Activated naive CD4-positive, alpha-beta T cell treated with anti-CD3 and anti-CD28 coated beads, Interleukin-2, amount 50 U/mL, for 72 hours (primary cell): ENCODE measurements at regions not wholly inside any gene's neighbourhood (a gene's known extent, or its start where the extent isn't known, plus 50 kb on each side); places are given as distances from the start of the nearest gene placed in this dataset.
"Not testable (repeated sequence)": the region's sequence is repeated elsewhere in the genome, so short reads cannot be mapped to it uniquely, and the experiment has no call there.

Experiments used
- ATAC-seq, 2 donors: fragments of 150-1000 bp; cut with Tn5 transposase; 2 replicates each; pipeline ENCODE4 v1.10.0; 2021; ENCODE audit warnings: mild to moderate bottlenecking in 2 of 2, moderate library complexity in 2 of 2
- DNase-seq, 2 donors: peaks; one replicate each; pipeline ENCODE4 v3.0.0; 2021 to 2022; ENCODE audit warnings: low spot score in 2 of 2
- H3K27ac Mint-ChIP-seq, 2 donors: one replicate each; pipeline ENCODE4 v1.8.0; 2022; ENCODE audit warnings: mild to moderate bottlenecking in 2 of 2, mixed read lengths in 2 of 2
- H3K36me3 Mint-ChIP-seq, 2 donors: one replicate each; pipeline ENCODE4 v1.8.0; 2022; ENCODE audit warnings: mixed read lengths in 2 of 2
- H3K9me3 Mint-ChIP-seq, 2 donors: one replicate each; pipeline ENCODE4 v1.8.0; 2022; ENCODE audit warnings: mixed read lengths in 2 of 2

DNA sequence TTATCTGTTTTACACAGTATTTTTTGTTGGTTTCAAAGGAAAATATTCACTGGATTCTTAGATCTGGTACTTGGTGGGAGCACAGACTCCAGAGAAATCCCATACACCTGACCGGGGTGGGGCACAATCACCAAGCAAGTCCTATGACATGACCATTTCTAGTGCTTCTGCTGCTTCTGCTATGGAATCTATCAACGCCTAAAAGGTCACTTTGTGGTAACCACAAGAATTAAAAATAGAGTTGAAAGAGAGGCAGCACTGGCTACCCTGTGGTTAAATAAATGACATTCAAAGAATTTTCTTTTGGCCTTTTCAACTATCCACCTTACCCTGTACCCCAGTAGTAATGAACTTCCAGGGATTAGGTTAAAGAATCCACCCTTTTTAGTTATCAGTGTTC is 329.9 kb upstream of the VWC2 start:
- ATAC-seq (no peak), DNase-seq (no peak)
- Mint-ChIP-seq H3K9me3 (peaks cover 0 to 3% of the 10 kb centered on the region in 2 donors), H3K36me3 (no peaks in the 10 kb centered on the region), H3K27ac (no peak overlapping the region)

DNA sequence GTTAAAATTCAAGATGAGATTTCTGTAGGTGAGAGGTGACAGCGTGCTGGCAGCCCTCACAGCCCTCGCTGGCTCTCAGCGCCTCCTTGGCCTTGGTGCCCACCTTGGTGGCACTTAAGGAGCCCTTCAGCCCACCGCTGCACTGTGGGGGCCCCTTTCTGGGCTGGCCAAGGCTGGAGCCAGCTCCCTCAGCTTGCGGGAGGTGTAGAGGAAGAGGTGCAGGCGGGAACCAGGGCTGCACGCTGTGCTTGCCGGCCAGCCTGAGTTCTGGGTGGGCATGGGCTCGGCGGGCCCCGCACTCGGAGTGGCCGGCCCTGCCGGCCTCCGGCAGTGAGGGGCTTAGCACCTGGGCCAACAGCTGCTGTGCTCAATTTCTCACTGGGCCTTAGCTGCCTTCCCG is 320.0 kb upstream of the VWC2 start:
- no peak overlapping the region for H3K27ac Mint-ChIP-seq
- H3K36me3 Mint-ChIP-seq, result no peaks in the 10 kb centered on the region
- DNase-seq (no peak), ATAC-seq (no peak)
- peaks cover 7 to 14% of the 10 kb centered on the region in 2 donors for H3K9me3 Mint-ChIP-seq

DNA sequence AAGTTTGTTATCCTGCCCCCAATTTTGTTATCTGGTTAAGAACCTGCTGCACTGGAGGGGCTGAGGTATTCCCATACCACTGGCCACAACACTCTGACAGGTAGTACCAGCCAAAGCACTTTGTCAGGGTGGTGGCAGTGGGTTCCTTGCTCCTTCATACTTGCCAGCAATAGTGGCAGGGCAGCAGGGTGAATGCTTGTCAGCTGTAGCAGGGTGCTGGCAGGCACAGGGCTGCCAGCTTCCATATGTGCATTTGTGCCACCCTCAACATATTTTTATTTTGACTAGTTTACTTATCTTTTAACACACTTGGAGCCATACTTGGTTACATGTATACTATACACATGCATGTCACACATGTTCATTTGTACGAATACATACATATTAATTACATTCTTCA is 294.0 kb upstream of the VWC2 start:
- H3K9me3 Mint-ChIP-seq, result peaks cover 16 to 20% of the 10 kb centered on the region in 2 donors
- H3K27ac Mint-ChIP-seq, result no peak overlapping the region
- no peak for ATAC-seq
- H3K36me3 Mint-ChIP-seq, result no peaks in the 10 kb centered on the region
- DNase-seq, result no peak

DNA sequence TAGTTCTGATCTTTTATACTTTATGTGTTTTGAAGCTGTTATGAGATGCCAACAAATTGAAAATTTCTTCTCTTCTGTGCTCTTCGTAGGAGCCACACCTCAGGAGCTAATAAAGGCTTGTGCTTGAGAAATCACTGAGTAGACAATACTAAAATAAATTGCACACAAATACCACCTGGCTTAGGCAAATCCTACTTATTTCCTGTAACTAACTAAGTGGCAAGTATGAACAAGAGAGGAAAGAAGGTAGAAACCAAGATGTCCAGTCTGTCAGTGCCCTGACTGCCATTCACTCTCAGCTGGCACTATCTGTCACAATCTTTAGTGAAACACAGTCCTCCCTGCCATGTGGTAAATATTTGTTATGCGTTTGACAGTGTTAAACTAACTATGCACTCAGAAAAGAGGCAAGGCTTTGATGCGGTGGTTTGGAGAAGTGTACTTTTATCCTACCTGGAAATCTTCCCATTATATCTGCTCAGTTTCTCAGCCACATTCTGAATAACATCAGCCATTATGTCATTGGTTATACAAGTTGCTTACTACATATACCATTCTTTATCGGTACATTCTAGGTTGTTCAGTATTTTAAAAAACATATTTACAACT is 293.4 kb upstream of the VWC2 start:
- no peak for ATAC-seq
- no peak for DNase-seq
- peaks cover 11 to 20% of the 10 kb centered on the region in 2 donors for H3K9me3 Mint-ChIP-seq
- no peaks in the 10 kb centered on the region for H3K36me3 Mint-ChIP-seq
- H3K27ac Mint-ChIP-seq, result no peak overlapping the region

DNA sequence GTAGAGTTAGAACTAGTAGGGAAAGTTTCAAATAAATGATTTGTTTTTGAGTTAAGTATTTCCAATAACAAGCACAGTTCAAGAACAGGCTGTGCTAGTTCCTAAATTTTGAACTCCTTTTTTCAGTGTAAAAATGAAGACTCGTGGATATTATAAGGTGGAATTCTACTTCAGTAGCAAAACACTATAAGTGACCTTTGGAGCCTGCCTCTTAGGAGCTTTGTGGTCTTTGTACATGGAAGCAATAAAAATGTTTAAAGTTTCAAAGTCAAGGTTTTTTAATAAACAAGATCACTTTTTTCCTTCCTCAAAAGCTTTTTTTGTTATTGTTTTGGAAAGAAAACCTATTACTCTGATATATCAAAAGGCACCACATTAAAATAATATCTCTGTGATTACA is 292.4 kb upstream of the VWC2 start:
- ATAC-seq (no peak), DNase-seq (no peak)
- H3K36me3 Mint-ChIP-seq, result no peaks in the 10 kb centered on the region
- peaks cover 11 to 20% of the 10 kb centered on the region in 2 donors for H3K9me3 Mint-ChIP-seq
- H3K27ac Mint-ChIP-seq, result no peak overlapping the region

DNA sequence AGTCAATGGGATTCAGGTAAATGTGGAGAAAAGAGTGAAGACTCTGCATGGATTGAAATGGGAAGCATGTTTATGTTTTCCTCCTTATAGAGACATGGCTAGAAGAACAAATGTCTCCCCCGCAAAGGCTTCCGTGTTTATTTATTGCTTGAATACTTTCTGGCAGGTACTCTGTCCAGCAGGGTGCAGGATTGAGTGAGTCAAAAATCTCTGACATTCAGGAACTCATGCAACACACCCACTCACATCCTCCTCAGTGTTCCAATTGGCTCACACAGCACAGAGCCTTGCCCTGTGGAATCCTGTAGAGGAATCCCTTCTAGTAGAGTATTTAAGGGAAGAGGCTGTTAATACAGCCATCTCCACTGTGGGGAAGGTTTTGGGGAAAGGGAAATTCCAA is 290.3 kb upstream of the VWC2 start:
- no peak for DNase-seq
- no peak overlapping the region for H3K27ac Mint-ChIP-seq
- H3K36me3 Mint-ChIP-seq, result no peaks in the 10 kb centered on the region
- H3K9me3 Mint-ChIP-seq, result peaks cover 7 to 13% of the 10 kb centered on the region in 2 donors
- ATAC-seq, result no peak

DNA sequence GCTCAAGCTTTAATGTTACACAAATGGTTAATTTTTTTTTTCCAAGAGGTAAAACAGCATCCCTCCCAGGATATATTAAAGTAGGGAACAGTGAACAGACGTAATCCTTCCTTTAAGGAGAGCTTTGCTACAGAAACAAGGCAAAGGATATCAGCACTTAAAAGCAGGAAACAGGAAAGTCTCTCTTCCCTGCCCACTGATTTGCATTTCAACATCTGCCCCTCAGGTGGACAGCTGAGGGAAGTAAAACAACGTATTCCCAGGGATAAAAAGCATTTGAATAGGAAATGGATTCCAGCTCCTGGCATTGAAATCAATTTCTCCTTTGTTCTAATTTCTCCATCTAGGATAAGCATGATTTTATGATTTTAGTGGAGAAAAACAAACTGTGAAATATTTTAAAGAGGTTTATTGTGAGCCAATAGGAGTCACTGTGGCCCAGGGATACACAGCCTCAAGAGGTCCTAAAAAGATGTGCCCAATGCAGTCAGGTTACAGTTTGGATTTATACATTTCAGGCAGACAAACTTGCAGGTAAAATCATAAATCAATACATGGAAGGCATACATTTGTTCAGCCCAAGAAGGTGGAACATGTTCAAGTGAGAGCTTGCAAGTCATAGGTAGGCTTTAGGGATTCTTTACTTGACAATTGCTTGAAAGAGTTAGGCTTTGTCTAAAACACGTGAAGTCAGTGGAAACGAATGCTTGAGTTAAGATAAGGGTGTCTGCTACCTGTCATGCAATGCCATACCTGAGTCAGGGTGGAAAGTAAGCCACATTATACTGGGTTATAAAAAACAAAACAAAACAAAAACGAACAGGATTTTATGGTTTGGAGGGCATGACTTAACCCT is 286.2 kb upstream of the VWC2 start:
- Mint-ChIP-seq H3K27ac (no peak overlapping the region), H3K36me3 (no peaks in the 10 kb centered on the region), H3K9me3 (peaks cover 8 to 13% of the 10 kb centered on the region in 2 donors)
- DNase-seq (no peak), ATAC-seq (no peak)

DNA sequence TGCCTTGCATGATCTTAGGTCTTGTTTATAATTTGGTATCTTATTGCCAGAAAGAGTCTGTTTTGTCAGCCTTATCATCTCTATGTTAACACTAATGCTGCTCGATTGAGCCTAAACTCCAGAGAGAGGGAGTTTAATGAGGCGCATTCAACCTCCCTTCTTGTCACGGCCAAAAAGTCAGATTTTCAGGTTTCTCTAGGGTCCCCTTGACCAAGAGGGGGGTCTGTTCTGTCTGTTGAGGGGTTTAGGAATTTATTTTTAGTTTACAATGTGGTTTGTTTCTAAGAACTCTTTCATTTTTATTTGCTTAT is 285.7 kb upstream of the VWC2 start:
- ATAC-seq, result no peak
- H3K36me3 Mint-ChIP-seq, result no peaks in the 10 kb centered on the region

DNA sequence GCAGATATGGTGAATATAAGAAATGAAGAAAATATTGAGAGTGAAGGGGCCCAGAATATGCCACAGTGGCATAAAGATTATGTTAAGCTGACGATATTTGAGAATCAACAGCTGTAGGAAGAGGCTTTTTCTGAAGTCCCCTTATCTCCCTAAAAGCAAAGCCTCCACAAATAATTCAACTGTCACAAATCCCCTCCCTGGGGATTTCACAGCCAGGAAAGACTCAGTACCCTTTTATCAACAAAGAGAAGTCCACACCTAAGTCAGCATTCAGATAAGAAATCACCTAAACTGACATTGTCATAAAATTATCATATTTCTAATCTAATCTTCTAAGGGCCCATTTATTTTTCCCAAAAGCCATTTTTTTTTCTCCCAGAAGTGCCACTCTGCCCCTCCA is 284.9 kb upstream of the VWC2 start:
- DNase-seq, result no peak
- Mint-ChIP-seq H3K9me3 (peaks cover 8% of the 10 kb centered on the region in 2 donors), H3K36me3 (no peaks in the 10 kb centered on the region), H3K27ac (no peak overlapping the region)
- ATAC-seq, result no peak

More for the DNA sequence above, 285.7 kb upstream of the VWC2 start:
- no peak for DNase-seq
- H3K9me3 Mint-ChIP-seq, result peaks cover 8 to 13% of the 10 kb centered on the region in 2 donors
- no peak overlapping the region for H3K27ac Mint-ChIP-seq

DNA sequence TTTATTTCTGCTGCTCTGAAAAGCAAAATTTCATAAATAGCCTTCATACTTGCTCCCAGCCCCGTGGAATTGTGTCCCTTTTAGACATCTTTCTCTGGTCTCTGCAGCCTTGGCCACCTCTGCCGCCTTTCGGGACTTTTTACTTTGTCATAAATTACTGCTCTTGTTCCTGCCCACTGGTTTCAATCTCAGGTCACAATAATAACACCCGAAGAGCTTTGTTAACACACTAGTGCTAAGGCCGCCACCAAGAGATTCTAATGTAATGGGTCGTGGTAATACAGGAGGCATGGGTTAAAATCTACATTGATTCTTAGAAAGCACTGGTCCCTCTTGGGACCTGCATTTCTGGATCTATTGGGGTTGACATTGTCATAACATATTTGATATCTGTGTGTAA is 276.0 kb upstream of the VWC2 start:
- DNase-seq, result no peak
- ATAC-seq, result no peak
- Mint-ChIP-seq H3K36me3 (no peaks in the 10 kb centered on the region), H3K27ac (no peak overlapping the region), H3K9me3 (no peaks in the 10 kb centered on the region)

DNA sequence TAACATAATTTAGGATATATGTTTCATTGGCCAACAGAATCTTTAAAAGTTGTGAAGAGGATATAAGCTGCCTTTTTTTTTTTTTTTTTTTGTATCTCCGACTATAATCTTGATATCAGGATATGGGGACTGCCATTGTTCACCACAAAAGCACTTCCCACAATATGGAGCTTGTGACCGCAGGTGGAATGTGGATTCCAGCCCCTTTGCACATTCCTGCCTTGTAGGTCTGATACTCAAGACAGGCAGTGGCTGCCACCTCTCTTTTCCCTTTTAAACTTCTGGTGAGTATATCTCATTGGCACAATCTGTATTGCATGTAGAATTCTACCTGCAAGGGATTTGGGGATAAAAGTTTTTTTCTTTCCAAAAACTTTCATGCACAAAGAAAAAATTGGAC is 272.7 kb upstream of the VWC2 start:
- DNase-seq (no peak), ATAC-seq (no peak)
- no peaks in the 10 kb centered on the region for H3K36me3 Mint-ChIP-seq
- no peaks in the 10 kb centered on the region for H3K9me3 Mint-ChIP-seq
- no peak overlapping the region for H3K27ac Mint-ChIP-seq

DNA sequence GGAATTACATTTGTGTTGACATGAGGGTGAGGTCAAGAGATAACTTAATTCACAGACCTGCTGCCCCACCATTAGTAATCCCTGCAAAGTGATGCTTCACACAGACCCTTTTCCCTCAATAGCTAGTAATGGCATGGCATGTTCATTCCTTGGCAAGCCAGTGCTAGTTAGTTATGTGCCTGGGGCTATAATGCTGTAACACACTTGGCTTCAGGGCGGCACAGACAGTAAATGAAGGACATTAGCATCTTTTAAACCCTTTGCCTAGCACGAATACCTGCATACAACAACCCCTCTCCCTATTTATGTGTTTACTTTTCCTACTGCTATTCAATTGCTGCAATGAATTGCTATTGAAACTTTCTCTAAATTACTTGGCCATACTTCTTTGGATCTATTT is 266.2 kb upstream of the VWC2 start:
- not testable (repeated sequence) for ATAC-seq, H3K27ac Mint-ChIP-seq, DNase-seq, H3K36me3 Mint-ChIP-seq, H3K9me3 Mint-ChIP-seq

DNA sequence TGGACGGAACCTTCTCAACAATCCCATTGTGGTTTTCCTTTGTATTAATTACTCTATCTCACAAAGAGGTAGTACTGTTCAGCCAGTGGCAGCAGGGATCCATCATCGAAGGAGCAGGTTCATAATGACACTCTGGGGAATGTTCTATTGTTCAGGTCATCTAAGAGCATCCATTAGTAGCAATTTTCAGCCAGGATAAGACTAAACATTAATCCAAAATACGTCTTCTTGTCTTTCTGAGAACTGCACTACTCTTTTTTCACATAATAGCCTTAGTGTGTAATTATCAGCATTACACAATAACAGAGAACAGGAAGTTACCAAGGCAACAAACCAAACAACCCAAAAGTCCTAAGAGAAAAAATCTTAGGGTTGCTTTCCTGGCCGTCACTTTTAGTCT is 259.5 kb upstream of the VWC2 start:
- no peak for DNase-seq
- no peaks in the 10 kb centered on the region for H3K36me3 Mint-ChIP-seq
- H3K9me3 Mint-ChIP-seq, result no peaks in the 10 kb centered on the region
- no peak for ATAC-seq
- H3K27ac Mint-ChIP-seq, result no peak overlapping the region

DNA sequence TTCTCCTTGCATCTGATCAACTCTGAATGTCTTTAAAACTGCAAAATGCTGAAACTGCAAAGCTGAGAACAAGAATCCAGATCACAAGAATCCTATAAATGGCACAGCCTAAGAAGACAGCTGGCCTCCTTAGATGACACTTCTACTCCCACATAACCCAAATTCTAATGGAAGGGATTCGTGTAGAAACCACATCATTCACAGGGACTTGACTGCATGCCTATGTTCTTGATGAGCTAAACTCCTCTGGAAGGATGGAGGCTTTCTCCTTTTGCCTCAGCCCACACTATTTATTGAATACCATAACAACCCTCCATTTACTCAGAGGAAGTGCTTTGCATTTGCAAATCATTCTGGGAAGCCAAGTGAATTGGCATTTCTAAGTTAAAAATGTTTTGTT is 252.5 kb upstream of the VWC2 start:
- DNase-seq (no peak), ATAC-seq (no peak)
- no peak overlapping the region for H3K27ac Mint-ChIP-seq
- H3K9me3 Mint-ChIP-seq, result peaks cover 4 to 8% of the 10 kb centered on the region in 2 donors
- H3K36me3 Mint-ChIP-seq, result no peaks in the 10 kb centered on the region

DNA sequence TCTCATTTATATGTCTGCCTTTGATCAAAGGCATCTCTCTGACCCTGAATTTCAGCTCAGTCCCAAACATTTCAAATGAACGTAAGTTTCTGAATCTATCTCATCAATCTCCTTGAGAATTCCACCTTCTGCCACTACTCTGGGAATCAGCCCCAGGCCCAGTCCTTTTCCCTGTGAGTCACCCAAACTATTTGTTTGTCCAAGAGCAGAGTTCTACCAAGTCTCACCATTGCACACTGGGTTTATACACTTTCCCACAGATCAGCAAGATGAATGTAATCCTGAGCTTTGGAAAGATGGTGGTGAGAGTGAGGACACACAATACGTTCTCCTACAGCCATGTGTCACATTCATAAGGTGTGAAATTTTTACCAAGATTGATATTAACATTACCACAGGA is 251.3 kb upstream of the VWC2 start:
- no peak for DNase-seq
- Mint-ChIP-seq H3K9me3 (peaks cover 4 to 8% of the 10 kb centered on the region in 2 donors), H3K27ac (no peak overlapping the region), H3K36me3 (no peaks in the 10 kb centered on the region)
- ATAC-seq, result no peak

DNA sequence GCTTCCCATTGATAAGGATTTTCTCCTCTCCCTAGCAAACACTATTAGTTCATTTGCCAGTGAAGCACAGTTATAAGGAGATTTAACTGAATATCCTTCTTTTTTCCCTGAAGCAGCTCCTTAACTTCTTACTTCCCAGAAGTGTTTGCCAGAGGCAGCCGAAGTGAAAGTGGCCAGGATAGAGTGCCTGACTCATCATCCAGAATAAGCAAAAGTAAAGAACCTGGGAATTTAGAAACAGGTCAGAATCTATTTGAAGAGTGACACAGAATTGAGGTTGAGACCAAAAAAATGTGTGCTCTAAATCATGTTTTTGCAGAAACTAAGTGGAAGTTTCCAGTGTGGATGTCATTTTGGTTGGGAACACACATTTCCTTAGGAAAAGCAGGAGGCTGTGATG is 249.6 kb upstream of the VWC2 start:
- no peak for ATAC-seq
- no peak for DNase-seq
- Mint-ChIP-seq H3K36me3 (no peaks in the 10 kb centered on the region), H3K9me3 (peaks cover 4 to 13% of the 10 kb centered on the region in 2 donors), H3K27ac (no peak overlapping the region)

DNA sequence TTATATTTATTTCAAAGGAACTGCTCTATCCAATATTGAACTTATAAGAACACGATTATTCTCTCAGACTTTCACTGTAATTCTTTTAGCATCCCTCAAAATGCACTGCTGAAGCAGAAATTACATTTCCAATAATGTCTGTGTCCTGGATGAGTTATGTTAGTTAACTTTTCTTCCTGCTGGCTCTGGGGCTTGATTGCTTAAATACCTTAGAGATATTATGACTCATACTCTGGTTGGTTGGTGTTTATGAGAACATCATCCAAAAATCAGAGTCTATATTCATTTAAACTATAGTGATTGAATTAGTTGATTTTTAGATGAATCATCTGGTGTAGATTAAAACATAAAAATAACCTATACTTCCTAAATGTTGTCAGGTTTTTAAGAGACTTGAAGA is 246.3 kb upstream of the VWC2 start:
- H3K36me3 Mint-ChIP-seq, result no peaks in the 10 kb centered on the region
- H3K27ac Mint-ChIP-seq, result no peak overlapping the region
- DNase-seq, result no peak
- no peak for ATAC-seq
- H3K9me3 Mint-ChIP-seq, result peaks cover 7 to 22% of the 10 kb centered on the region in 2 donors

DNA sequence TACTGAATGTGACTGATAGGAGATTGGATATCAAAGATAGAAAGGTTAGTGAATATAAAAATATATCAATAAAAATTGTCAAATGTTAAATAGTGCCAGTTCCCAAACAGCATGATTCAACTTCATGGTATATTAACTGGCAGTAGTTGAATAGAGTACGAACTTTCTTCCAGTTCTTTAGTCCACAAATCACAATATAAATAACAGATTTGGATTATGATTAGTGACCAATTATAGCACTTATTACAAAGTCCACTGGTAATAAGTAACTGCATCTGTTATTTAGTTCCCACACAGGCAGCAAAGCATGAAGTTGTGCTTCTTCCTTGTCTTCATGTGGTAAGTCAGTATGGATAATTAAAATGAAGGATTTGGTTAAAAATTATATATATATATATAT is 243.0 kb upstream of the VWC2 start:
- H3K9me3 Mint-ChIP-seq, result peaks cover 7 to 19% of the 10 kb centered on the region in 2 donors
- H3K27ac Mint-ChIP-seq, result no peak overlapping the region
- ATAC-seq (no peak), DNase-seq (no peak)
- H3K36me3 Mint-ChIP-seq, result no peaks in the 10 kb centered on the region
